HCT116 (cell line): ENCODE measurements at regions not wholly inside any gene's neighbourhood (a gene's known extent, or its start where the extent isn't known, plus 50 kb on each side); places are given as distances from the start of the nearest gene placed in this dataset.

ENCODE experiments used
- ATAC-seq: fragments of 200-7000 bp; cut with Tn5 transposase; 2 replicates; pipeline ENCODE4 v1.9.1; 2020; ENCODE audit warnings: mild to moderate bottlenecking, moderate library complexity
- BruUV-seq: library from RNA; stranded (reverse); fragments of 400-500 nt; replicated peaks from 2 replicates; lab custom pipeline; 2021; lab: Mats Ljungman, UMichigan
- CTCF ChIA-PET: fragments of 300-600 bp; sonication (Branson Sonifier 250); formaldehyde crosslinking; loops from one replicate; lab custom pipeline; 2021; ENCODE audit warnings: antibody characterized with exemption; lab: Charles Lee
- POLR2A ChIA-PET: fragments of 300-600, 350-600 bp; sonication (Branson Sonifier 250); formaldehyde crosslinking; loops from one replicate; lab custom pipeline; 2021; ENCODE audit warnings: antibody characterized with exemption; lab: Charles Lee
- RAD21 ChIA-PET, 2 experiments: fragments of 300-600 bp; sonication (Branson Sonifier 250); formaldehyde crosslinking; loops; one replicate each; lab custom pipeline; 2023; ENCODE audit warnings: low total read pairs in 2 of 2; ENCODE audit not compliant: uncharacterized antibody in 2 of 2, unreplicated experiment in 2 of 2, low non-redundant PET in 1 of 2; lab: Charles Lee
- DNase-seq: peaks from one replicate; pipeline ENCODE4 v3.0.0-alpha.2; 2010; ENCODE audit warnings: low read depth, low spot score
- H2AFZ ChIP-seq: fragments of 200-600 bp; shearing (Covaris generic), sonication (generic); 2 replicates; pipeline ENCODE4 v1.6.1; 2017; ENCODE audit warnings: low read depth, mixed run types, mixed read lengths, antibody characterized with exemption, low read length; ENCODE audit not compliant: poor library complexity, severe bottlenecking
- H3K27ac ChIP-seq: 2 replicates; pipeline ENCODE4 v1.5.1; 2012; ENCODE audit warnings: low read depth, low read length
- H3K27me3 ChIP-seq: fragments of 200-600 bp; sonication (generic); 2 replicates; pipeline ENCODE4 v1.6.1; 2016; ENCODE audit warnings: mixed run types, low read length, mixed read lengths; ENCODE audit not compliant: insufficient read depth
- H3K36me3 ChIP-seq, 2 experiments: fragments of 200-500 bp in 1 of 2; fragments of 200-600 bp in 1 of 2; sonication (Bioruptor generic) in 1 of 2; sonication (generic) in 1 of 2; 2 replicates each; pipeline versions ENCODE4 v1.5.1 to v1.6.1; 2014 to 2016; ENCODE audit warnings: low read length in 2 of 2, inconsistent platforms in 1 of 2, mixed read lengths in 1 of 2, mixed run types in 1 of 2; ENCODE audit not compliant: insufficient read depth in 2 of 2, control insufficient read depth in 1 of 2
- H3K4me1 ChIP-seq, 2 experiments: fragments of 200-600 bp in 1 of 2; sonication (generic) in 1 of 2; 2 replicates each; pipeline versions ENCODE4 v1.5.1 to v1.6.1; 2012 to 2017; ENCODE audit warnings: low read length in 2 of 2, inconsistent platforms in 1 of 2, mild to moderate bottlenecking in 1 of 2, mixed read lengths in 1 of 2, mixed run types in 1 of 2, moderate library complexity in 1 of 2; ENCODE audit not compliant: insufficient read depth in 2 of 2, control insufficient read depth in 1 of 2
- H3K4me2 ChIP-seq: fragments of 200-600 bp; sonication (generic); 2 replicates; pipeline ENCODE4 v1.6.1; 2017; ENCODE audit warnings: mixed run types, low read length, mixed read lengths
- H3K4me3 ChIP-seq, 2 experiments: fragments of 200-600 bp in 1 of 2; sonication (generic) in 1 of 2; replicated peaks in 1 of 2; 2 replicates each; pipeline ENCODE4 v1.5.1; 2011 to 2016; ENCODE audit warnings: low read length in 2 of 2, control low read depth in 1 of 2, low read depth in 1 of 2, mild to moderate bottlenecking in 1 of 2, mixed read lengths in 1 of 2, mixed run types in 1 of 2
- H3K79me2 ChIP-seq: fragments of 200-600 bp; sonication (generic); 2 replicates; pipeline ENCODE4 v1.6.1; 2017; ENCODE audit warnings: mild to moderate bottlenecking, mixed run types, low read length, moderate library complexity, mixed read lengths; ENCODE audit not compliant: insufficient read depth
- H3K9ac ChIP-seq: fragments of 200-600 bp; sonication (generic); 2 replicates; pipeline ENCODE4 v1.6.1; 2016; ENCODE audit warnings: low read length, mixed read lengths
- H3K9me2 ChIP-seq: fragments of 200-600 bp; sonication (generic), shearing (Covaris generic); 2 replicates; pipeline ENCODE4 v1.6.1; 2017; ENCODE audit warnings: mixed run types, mild to moderate bottlenecking, moderate library complexity; ENCODE audit not compliant: insufficient read depth
- H3K9me3 ChIP-seq, 2 experiments: fragments of 200-500 bp in 1 of 2; fragments of 200-600 bp in 1 of 2; sonication (Bioruptor generic) in 1 of 2; sonication (generic) in 1 of 2; 2 replicates each; pipeline ENCODE4 v1.6.1; 2014 to 2017; ENCODE audit warnings: low read length in 2 of 2, mixed read lengths in 2 of 2, inconsistent platforms in 1 of 2, low read depth in 1 of 2, mild to moderate bottlenecking in 1 of 2, mixed run types in 1 of 2, moderate library complexity in 1 of 2; ENCODE audit not compliant: control insufficient read depth in 1 of 2, insufficient read depth in 1 of 2
- H4K20me1 ChIP-seq: fragments of 200-600 bp; sonication (generic), shearing (Covaris generic); 2 replicates; pipeline ENCODE4 v1.6.1; 2017; ENCODE audit warnings: mixed run types, mild to moderate bottlenecking, moderate library complexity; ENCODE audit not compliant: insufficient read depth
- ATF3 ChIP-seq: IDR thresholded peaks from 2 replicates; pipeline ENCODE4 v1.6.1; 2012
- CBX3 ChIP-seq: IDR thresholded peaks from 2 replicates; pipeline ENCODE4 v1.6.1; 2012; ENCODE audit warnings: low read depth
- CEBPB ChIP-seq: IDR thresholded peaks from 2 replicates; pipeline ENCODE4 v1.6.1; 2012; ENCODE audit warnings: low read depth
- CTCF ChIP-seq, 3 experiments: fragments of 200-600 bp in 1 of 3; sonication (generic) in 1 of 3; IDR thresholded peaks in 2 of 3; conservative IDR thresholded peaks in 1 of 3; 2 replicates each; pipeline ENCODE4 v1.5.1; 2012 to 2017; ENCODE audit warnings: low read depth in 2 of 3, low read length in 2 of 3, antibody characterized with exemption in 1 of 3, borderline replicate concordance in 1 of 3, control low read depth in 1 of 3, mild to moderate bottlenecking in 1 of 3, mixed read lengths in 1 of 3, mixed run types in 1 of 3, moderate library complexity in 1 of 3; ENCODE audit not compliant: insufficient read depth in 1 of 3
- ELF1 ChIP-seq: IDR thresholded peaks from 2 replicates; pipeline ENCODE4 v1.6.1; 2012; ENCODE audit warnings: low read depth, borderline replicate concordance
- EZH2 ChIP-seq: fragments of 200-600 bp; sonication (generic); IDR thresholded peaks from 2 replicates; pipeline ENCODE4 v1.6.1; 2017; ENCODE audit warnings: antibody characterized with exemption, mixed run types
- FOSL1 ChIP-seq: IDR thresholded peaks from 2 replicates; pipeline ENCODE4 v1.6.1; 2012; ENCODE audit warnings: low read depth
- JUND ChIP-seq: IDR thresholded peaks from 2 replicates; pipeline ENCODE4 v1.6.1; 2012
- MAX ChIP-seq: IDR thresholded peaks from 2 replicates; pipeline ENCODE4 v1.6.1; 2012
- POLR2A ChIP-seq: IDR thresholded peaks from 2 replicates; pipeline ENCODE4 v1.7.0; 2011; ENCODE audit warnings: borderline replicate concordance; ENCODE audit not compliant: insufficient read depth, insufficient read length; ENCODE audit errors: extremely low read depth
- RAD21 ChIP-seq: IDR thresholded peaks from 2 replicates; pipeline ENCODE4 v1.6.1; 2012; ENCODE audit warnings: low read depth, mild to moderate bottlenecking
- REST ChIP-seq: IDR thresholded peaks from 2 replicates; pipeline ENCODE4 v1.6.1; 2012; ENCODE audit warnings: low read depth
- SIN3A ChIP-seq: IDR thresholded peaks from 2 replicates; pipeline ENCODE4 v1.6.1; 2012; ENCODE audit warnings: low read depth
- SP1 ChIP-seq: IDR thresholded peaks from 2 replicates; pipeline ENCODE4 v1.6.1; 2012; ENCODE audit warnings: low read depth
- SRF ChIP-seq: IDR thresholded peaks from 2 replicates; pipeline ENCODE4 v1.6.1; 2012; ENCODE audit warnings: low read depth
- TCF7L2 ChIP-seq: IDR thresholded peaks from 2 replicates; pipeline ENCODE4 v1.7.0; 2011; ENCODE audit warnings: borderline replicate concordance, inconsistent platforms; ENCODE audit not compliant: insufficient read depth, insufficient read length; ENCODE audit errors: extremely low read depth
- YY1 ChIP-seq: IDR thresholded peaks from 2 replicates; pipeline ENCODE4 v1.6.1; 2011; ENCODE audit warnings: low read length, low read depth, moderate library complexity, mild to moderate bottlenecking; ENCODE audit not compliant: insufficient replicate concordance; ENCODE audit errors: extremely low read depth
- ZBTB33 ChIP-seq: IDR thresholded peaks from 2 replicates; pipeline ENCODE4 v1.6.1; 2011; ENCODE audit warnings: mild to moderate bottlenecking, low read length, moderate library complexity; ENCODE audit not compliant: insufficient replicate concordance; ENCODE audit errors: extremely low read depth
- ZFX ChIP-seq: fragments of 450-650 bp; IDR thresholded peaks from 2 replicates; pipeline ENCODE4 v1.6.1; 2017
- ZNF274 ChIP-seq: fragments of 200-500 bp; sonication (Bioruptor generic); IDR thresholded peaks from 2 replicates; pipeline ENCODE4 v1.6.1; 2014; ENCODE audit warnings: mild to moderate bottlenecking, low read depth, low read length, inconsistent platforms
- intact Hi-C: fragments of 100-400 bp; cut with micrococcal nuclease; formaldehyde crosslinking; loops from 2 replicates; pipeline ENCODE4 v1.10.0; 2022

GRCh38 chr2:16252251-16252650 lies 311.9 kb downstream of the MYCN start:
- no TSS peak for BruUV-seq
- TF ChIP-seq JUND (no peak), CEBPB (no peak), SIN3A (no peak), SRF (no peak), POLR2A (no peak), SP1 (no peak), ZBTB33 (no peak), FOSL1 (no peak), TCF7L2 (no peak), CTCF (IDR thresholded peaks at IDR 0.05 in 2 of 3, conservative IDR thresholded peaks at IDR 0.05 in 1 of 3; ENCODE audit: borderline replicate concordance in 1 of 3, insufficient read depth in 1 of 3, low read depth in 2 of 3, low read length in 2 of 3) (no peak), ZNF274 (no peak), ELF1 (no peak), EZH2 (no peak), ZFX (no peak), CBX3 (no peak), RAD21 (no peak), REST (no peak), YY1 (no peak), MAX (no peak), ATF3 (no peak)
- H3K9ac ChIP-seq = no peak overlapping the region
- DNase-seq = no peak
- no peak for ATAC-seq
- H3K79me2 ChIP-seq = no peaks in the 10 kb centered on the region
- ChIA-PET CTCF (no interaction called here), POLR2A (no interaction called here), RAD21 (no interaction called here)
- H3K27me3 ChIP-seq = 0 out of 2 replicates have a peak, but pooled peaks cover 12% of the 10 kb centered on the region
- H4K20me1 ChIP-seq = no peaks in the 10 kb centered on the region
- no peaks in the 10 kb centered on the region for H3K9me2 ChIP-seq
- H3K4me2 ChIP-seq = no peak overlapping the region
- H3K27ac ChIP-seq = no peak overlapping the region
- H3K4me3 ChIP-seq = no peak overlapping the region
- no peaks in the 10 kb centered on the region for H3K4me1 ChIP-seq
- H3K36me3 ChIP-seq = no peaks in the 10 kb centered on the region
- H3K9me3 ChIP-seq = no peaks in the 10 kb centered on the region
- intact Hi-C loops = no loop called here
- no peak overlapping the region for H2AFZ ChIP-seq
